ENCODE measurements at regions not wholly inside any gene's neighbourhood (a gene's known extent, or its start where the extent isn't known, plus 50 kb on each side); places are given as distances from the start of the nearest gene placed in this dataset.

DNA sequence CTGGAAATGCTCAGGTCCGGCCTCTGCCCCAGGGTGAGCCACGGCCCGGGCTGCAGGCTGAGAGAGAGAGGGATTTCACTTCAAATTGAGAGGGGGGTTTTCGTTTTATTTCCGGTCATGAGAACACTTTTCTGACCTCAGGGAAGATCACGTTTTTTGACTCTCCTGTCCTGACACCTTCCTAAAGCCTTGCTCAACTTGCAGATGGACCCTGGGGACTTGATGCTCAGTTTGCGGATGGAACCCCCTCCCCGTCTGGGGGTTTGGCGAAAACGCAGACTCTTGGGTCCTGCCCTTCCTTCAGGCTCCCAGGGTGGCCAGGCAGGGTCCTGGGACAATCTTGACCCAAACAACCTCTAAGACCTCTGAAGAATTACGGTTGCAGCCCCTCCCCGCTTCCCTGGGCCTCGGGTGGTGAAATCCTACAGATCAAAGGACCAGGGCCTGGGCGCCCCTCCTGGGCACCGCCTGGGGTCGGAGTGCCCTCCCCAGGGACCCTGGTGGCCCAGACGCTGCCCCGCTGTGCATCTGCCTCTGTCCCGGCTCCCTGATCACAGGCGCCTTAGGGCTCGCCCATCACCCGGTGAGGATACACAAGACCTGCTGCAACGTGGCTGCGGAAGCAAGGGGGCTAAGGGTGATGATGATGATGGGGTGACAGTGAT lies 148.2 kb downstream of the ERMARD start:
- no peak for TF ChIP-seq POLR2A (IDR thresholded peaks at IDR 0.05)
- TF ChIP-seq, protein P1, sequence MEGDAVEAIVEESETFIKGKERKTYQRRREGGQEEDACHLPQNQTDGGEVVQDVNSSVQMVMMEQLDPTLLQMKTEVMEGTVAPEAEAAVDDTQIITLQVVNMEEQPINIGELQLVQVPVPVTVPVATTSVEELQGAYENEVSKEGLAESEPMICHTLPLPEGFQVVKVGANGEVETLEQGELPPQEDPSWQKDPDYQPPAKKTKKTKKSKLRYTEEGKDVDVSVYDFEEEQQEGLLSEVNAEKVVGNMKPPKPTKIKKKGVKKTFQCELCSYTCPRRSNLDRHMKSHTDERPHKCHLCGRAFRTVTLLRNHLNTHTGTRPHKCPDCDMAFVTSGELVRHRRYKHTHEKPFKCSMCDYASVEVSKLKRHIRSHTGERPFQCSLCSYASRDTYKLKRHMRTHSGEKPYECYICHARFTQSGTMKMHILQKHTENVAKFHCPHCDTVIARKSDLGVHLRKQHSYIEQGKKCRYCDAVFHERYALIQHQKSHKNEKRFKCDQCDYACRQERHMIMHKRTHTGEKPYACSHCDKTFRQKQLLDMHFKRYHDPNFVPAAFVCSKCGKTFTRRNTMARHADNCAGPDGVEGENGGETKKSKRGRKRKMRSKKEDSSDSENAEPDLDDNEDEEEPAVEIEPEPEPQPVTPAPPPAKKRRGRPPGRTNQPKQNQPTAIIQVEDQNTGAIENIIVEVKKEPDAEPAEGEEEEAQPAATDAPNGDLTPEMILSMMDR (IDR thresholded peaks at IDR 0.05), result no peak

Measured in body of pancreas (tissue), 4 donors.